Right ventricle myocardium superior (tissue), 1 donor: ENCODE measurements at regions not wholly inside any gene's neighbourhood (a gene's known extent, or its start where the extent isn't known, plus 50 kb on each side); places are given as distances from the start of the nearest gene placed in this dataset.
"Not testable (repeated sequence)": the region's sequence is repeated elsewhere in the genome, so short reads cannot be mapped to it uniquely, and the experiment has no call there.

ENCODE experiments used
- ATAC-seq: fragments of 200-7000 bp; cut with Tn5 transposase; one replicate; pipeline ENCODE4 v1.9.1; 2020; ENCODE audit warnings: mild to moderate bottlenecking; ENCODE audit not compliant: poor library complexity
- DNase-seq: peaks from one replicate; pipeline ENCODE4 v3.0.0-alpha.2; 2020
- intact Hi-C: fragments of 100-400 bp; cut with DNase I; formaldehyde crosslinking; loops from one replicate; pipeline ENCODE4 v1.11.2; 2022
- donor health status: DM: no; HTN: yes; CAD: no; lungs with severe emphysema.

GRCh38 chr5:130773813-130774212 lies 391.2 kb downstream of the HINT1 start:
- ATAC-seq = no peak

GRCh38 chr5:130762031-130762430 lies 403.0 kb downstream of the HINT1 start:
- intact Hi-C loops = no loop called here
- no peak for ATAC-seq
- no peak for DNase-seq

More at GRCh38 chr5:130773813-130774212, 391.2 kb downstream of the HINT1 start:
- DNase-seq = no peak
- intact Hi-C loops = no loop called here

GRCh38 chr5:130759061-130759460 lies 406.0 kb downstream of the HINT1 start:
- intact Hi-C loops = no loop called here
- no peak for ATAC-seq
- DNase-seq = no peak

GRCh38 chr5:130747556-130747955 lies 417.5 kb downstream of the HINT1 start:
- intact Hi-C loops = no loop called here
- DNase-seq (no peak), ATAC-seq (no peak)

GRCh38 chr5:130746641-130747040 lies 418.4 kb downstream of the HINT1 start:
- intact Hi-C loops, DNase-seq, ATAC-seq: not testable (repeated sequence)

DNA sequence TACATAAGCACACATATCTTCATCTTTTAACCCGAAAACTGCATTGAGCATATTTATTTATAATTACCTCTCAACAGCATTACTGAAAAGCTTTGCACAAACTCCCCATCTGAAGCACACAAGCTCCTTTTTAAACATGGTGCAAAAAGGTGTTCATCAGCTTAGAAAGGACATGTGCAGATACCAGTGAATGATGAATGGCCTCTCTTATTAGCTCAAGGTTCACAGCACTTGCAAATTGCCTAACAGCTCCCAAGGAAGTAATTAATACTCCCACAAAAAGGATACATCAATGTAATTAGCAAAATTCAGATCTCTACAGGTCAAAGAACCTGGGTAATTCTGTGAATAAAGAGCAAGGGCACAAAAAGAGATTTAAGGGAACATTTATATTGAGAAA lies 422.0 kb downstream of the HINT1 start:
- no peak for DNase-seq
- intact Hi-C loops = no loop called here
- ATAC-seq = no peak

DNA sequence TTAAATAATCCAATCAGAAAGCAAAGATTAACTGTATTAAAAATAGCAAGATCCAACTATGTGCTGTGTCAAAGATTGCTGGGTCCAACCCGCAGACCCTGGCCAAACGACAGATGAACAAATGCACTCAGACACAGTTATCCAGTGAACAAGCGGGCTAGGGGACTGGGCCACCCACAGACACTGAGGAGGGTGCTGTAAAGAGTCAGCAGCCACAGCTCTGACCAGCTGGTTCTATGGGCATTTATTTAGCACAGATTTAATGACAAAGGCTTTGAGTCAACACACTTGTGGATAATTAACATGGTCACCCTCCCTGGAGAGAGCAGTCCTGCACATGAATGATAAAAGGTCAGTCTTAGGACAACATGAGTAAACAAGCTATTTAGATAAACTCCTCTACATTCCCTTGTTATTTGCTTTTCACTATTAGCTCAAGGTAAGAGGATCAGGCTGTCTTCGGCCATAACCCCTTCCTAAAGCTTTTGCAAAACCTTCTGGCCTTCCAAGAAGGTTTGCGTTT lies 424.9 kb downstream of the HINT1 start:
- DNase-seq (no peak), ATAC-seq (no peak)
- intact Hi-C loops = no loop called here

- ATAC-seq (no peak), DNase-seq (no peak)
- intact Hi-C loops = no loop called here
Observed at GRCh38 chr5:130731839-130732238, 433.2 kb downstream of the HINT1 start.

DNA sequence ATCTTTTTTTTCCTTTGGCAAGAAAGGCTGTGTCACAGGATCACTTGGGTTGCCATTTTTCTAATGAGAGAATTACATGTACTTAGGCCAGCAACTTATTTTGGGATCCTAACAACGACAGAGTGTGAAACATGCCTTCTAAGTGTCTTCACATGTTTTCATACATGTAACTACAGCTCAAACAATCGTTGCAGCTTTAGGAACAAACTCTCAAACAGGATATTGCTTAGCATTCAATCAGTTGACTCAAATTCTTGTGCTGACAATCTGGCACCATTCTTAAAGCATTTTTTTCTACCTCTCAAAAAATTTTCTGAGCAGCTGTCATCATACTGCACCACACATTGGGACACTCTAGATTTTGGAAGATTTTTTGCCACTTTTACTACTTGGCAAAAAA lies 435.5 kb downstream of the HINT1 start:
- DNase-seq (no peak), ATAC-seq (no peak)
- intact Hi-C loops = no loop called here

DNA sequence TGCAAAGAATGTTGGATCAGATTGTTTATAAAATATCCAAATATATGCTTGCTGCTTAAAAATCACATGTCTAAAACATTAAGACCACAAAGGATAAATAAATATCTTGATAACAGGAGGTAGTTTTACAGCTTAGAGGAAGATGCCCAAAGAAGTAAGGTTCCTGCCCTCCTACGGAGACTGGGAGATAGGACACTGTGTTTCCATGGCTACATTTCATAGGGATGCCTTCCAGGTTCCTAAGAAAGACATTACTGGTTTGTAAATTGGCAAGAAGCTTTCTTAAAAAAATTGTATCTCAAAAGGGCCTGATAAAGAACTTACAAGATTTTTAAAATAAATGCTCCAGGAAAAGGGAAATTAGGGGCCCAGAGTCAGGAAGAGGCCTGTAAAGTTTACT lies 437.2 kb downstream of the HINT1 start:
- ATAC-seq = no peak
- intact Hi-C loops = no loop called here
- no peak for DNase-seq

DNA sequence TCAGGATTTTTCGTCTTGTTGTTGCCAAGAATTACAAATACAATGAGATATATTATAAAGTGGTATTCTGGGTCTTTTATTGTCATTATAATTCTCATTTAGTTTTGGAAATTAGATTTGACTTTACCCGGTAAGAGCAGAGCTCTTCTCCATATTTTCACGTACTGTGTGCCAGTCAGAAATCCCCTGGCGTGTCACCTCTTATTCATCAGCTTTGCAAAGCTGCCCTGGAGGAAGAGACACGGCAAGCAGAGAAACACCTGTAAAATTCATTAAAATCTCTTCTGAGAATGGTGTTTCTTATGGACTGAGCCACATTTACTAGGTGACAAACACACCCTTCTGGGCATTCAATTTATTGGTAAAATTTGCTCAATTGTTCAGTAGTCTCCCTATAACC lies 440.4 kb downstream of the HINT1 start:
- DNase-seq (no peak), ATAC-seq (no peak)
- intact Hi-C loops = no loop called here

- intact Hi-C loops = no loop called here
- ATAC-seq (no peak), DNase-seq (no peak)
Observed at GRCh38 chr5:130720355-130720754, 444.7 kb downstream of the HINT1 start.

DNA sequence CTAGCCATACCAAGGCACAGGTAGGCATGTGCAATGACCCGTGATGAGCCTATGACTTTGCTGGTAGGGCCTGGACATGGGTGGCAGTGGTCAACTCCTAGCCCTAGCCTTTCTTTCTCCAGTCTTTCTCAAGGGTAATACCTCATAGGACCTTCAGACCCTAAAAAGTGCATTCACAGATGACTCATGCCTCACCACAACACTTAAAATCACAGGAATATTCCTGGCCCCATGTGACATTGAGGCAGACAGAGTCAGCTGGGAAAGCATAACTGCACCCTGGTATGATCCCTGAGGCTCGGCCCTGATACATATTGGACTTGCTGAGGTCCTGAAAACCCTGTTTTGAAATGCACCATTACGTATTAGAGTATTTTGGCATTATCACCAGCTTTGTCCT lies 449.5 kb downstream of the HINT1 start:
- no peak for DNase-seq
- ATAC-seq = no peak
- intact Hi-C loops = no loop called here

GRCh38 chr5:130714200-130714599 lies 450.9 kb downstream of the HINT1 start:
- ATAC-seq (no peak), DNase-seq (no peak)
- intact Hi-C loops = no loop called here

- intact Hi-C loops = no loop called here
- no peak for DNase-seq
- no peak for ATAC-seq
Observed at GRCh38 chr5:130712324-130712723, 452.7 kb downstream of the HINT1 start.

DNA sequence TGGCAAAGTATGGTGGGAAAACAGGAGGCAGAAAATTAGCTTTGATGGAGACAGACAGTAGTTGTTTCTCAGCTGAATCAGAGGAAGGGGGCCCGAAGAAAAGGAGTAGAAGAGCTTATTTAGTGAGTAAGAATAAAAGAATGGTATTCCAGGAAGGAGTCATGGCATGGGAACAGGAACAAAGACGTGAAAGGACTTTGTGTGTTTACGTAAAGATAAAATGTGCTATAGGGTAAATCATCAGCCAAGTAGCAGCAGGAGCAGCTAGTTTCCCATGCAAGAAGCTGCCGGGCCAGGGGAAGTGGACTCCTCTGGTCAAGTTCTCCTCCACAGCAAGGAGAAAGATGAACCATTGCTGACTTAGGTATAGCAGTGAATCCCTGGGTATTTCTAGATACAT lies 454.5 kb downstream of the HINT1 start:
- ATAC-seq (no peak), DNase-seq (no peak)
- intact Hi-C loops = no loop called here

GRCh38 chr5:130708754-130709153 lies 456.3 kb downstream of the HINT1 start:
- no peak for ATAC-seq

GRCh38 chr5:130706696-130707095 lies 458.4 kb downstream of the HINT1 start:
- ATAC-seq (no peak), DNase-seq (no peak)
- intact Hi-C loops = no loop called here

More at GRCh38 chr5:130708754-130709153, 456.3 kb downstream of the HINT1 start:
- intact Hi-C loops = no loop called here
- DNase-seq = no peak

DNA sequence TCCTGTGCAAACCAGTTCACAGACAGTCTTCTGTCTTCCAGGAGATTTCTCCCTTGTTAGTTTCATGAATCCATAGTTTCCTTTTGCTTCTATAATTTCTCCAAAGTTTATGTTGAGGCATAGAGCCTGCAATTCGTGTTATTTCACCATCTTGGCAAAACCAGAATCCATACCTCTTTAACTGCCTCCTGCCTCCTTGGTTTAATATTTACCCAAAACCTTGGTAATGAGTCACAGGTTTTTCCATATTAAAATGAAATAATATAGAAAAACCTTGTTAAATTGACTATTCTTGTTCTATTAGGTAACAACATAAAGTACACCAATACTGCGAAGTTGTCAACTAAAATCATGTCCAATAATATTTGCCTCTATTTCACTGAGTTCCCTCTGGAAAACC lies 459.7 kb downstream of the HINT1 start:
- intact Hi-C loops = no loop called here
- DNase-seq (no peak), ATAC-seq (no peak)

DNA sequence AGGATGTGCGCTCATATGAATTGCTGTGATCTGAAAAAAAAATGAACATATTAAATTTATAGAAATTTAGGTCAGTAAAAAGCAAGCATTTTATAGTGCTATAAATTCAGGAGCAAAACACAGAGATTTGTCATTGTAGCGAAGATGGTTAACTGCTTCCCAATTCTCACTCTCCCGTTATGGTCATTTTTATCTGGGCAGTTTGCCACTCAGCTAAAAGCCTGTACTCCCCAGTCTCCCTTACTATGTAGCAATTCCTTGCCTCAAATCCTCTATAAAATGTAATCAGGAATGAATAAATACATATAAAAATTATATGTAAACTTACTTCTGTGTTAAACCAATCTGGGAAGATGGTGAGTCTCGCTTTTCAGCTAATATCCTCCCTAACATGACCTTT lies 471.5 kb downstream of the HINT1 start:
- intact Hi-C loops = no loop called here

GRCh38 chr5:130692770-130693169 lies 472.3 kb downstream of the HINT1 start:
- intact Hi-C loops = no loop called here
- ATAC-seq (no peak), DNase-seq (no peak)

More for the DNA sequence above, 471.5 kb downstream of the HINT1 start:
- no peak for ATAC-seq
- no peak for DNase-seq
